ENCODE measurements at regions not wholly inside any gene's neighbourhood (a gene's known extent, or its start where the extent isn't known, plus 50 kb on each side); places are given as distances from the start of the nearest gene placed in this dataset.
"Not testable (repeated sequence)": the region's sequence is repeated elsewhere in the genome, so short reads cannot be mapped to it uniquely, and the experiment has no call there.

- DNase-seq (ENCODE audit: low read depth) = no peak
Observed at GRCh38 chr5:1983401-1983800, 100.7 kb upstream of the IRX4 start.

- not testable (repeated sequence) for DNase-seq (ENCODE audit: low read depth)
Observed at GRCh38 chr5:1982561-1982960, 99.8 kb upstream of the IRX4 start.

DNA sequence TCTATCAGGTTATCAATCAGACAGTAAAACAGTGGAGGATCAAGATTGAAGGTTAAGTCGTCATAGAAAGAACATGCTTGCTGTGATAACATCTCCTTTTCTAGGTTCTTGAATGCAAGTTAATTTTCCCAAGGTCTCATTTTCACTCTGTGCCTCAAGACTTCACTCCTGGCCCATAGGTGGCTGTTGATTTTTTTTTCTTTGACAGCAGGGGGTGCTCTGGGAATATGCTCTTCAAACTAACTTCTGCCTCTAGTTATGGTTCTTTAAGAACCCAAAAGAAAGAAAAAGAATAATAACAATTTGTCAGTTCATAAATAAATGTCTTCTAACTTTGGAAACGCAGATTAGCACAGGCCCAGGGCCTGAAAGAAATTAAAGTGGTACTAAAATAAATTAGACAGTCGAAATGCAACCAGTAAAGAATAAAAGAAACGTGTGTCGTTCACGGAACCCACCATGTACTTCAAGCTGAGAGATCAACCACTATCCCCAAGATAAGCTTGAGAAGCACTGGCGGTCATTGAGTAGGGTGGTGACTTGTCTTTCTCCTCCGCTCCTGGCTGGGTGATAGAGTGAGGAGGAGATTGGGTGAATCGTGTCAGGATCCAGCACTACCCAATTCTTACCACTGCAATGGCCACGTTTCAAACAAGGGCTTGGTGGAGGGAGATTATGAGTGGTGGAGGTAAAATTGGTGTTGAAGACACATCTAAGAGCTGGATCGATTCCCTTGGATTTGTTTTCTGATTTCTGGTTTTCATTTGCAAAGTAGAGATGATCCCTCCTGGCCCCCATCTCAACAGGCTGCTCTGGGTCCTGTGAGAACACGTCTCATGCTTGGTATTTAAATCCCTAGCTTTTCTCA lies 93.4 kb upstream of the IRX4 start:
- no peak for DNase-seq (ENCODE audit: low read depth)

GRCh38 chr5:1975406-1975715 lies 92.6 kb upstream of the IRX4 start:
- DNase-seq (ENCODE audit: low read depth) = no peak

GRCh38 chr5:1974501-1975405 lies 92.0 kb upstream of the IRX4 start:
- no peak for DNase-seq (ENCODE audit: low read depth)

DNA sequence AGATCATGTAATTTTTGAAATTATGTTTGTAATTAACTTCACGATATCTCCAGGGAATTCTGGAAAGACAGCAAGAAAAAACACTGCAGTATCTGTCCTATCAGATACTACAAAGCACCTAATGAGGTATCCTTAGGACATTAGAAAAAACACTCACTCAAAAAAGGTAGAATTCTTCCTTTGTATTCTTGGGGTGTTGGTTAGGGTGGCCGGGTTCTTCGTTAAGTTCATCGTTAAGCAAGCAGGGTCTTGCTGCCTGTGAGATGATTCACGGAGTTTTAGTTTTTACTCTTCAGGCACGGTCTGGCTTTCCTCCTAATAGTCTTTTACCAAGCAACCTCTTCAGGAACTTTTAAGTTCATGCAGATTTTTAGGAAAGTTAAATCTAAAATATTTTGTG lies 91.4 kb upstream of the IRX4 start:
- no peak for DNase-seq (ENCODE audit: low read depth)

GRCh38 chr5:1973391-1974013 lies 90.8 kb upstream of the IRX4 start:
- DNase-seq (ENCODE audit: low read depth) = no peak

DNA sequence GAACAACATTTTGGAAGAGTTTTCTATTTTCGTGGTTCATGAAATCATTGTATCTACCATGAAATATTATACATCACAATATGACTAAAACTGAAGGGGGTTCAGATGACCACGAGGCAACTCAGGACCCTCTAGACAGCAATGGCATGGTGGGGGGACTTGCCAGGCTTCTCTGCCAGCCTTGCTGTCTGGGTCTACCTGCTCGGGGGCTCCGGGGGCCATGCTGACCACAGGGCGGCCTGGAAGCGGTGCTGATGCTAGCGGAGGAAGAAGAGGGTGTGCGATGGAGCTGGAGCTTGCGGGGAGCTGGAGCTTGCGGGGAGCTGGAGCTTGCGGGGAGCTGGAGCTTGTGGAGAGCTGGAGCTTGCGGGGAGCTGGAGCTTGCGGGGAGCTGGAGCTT lies 89.2 kb upstream of the IRX4 start:
- DNase-seq (ENCODE audit: low read depth) = no peak

DNA sequence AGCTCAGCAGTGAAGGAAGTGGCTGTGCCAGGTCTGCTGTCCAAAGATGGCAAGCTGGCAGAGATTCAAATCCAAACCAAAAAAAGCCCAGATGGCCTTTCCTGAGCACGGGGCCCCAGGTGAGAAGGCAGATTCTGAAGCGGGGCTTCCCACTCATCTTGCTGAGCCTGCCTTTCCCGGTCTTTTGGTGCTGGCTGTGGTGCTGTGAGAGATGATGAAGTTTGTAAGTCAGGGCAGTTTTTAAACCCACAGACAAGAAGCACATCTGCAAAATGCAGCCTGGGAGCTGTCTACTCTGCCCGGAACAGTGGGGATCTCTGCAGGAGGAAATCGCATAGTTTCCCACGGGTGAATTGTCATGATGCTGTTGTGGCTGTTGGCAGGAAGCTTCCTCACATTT lies 85.0 kb upstream of the IRX4 start:
- no peak for DNase-seq (ENCODE audit: low read depth)

DNA sequence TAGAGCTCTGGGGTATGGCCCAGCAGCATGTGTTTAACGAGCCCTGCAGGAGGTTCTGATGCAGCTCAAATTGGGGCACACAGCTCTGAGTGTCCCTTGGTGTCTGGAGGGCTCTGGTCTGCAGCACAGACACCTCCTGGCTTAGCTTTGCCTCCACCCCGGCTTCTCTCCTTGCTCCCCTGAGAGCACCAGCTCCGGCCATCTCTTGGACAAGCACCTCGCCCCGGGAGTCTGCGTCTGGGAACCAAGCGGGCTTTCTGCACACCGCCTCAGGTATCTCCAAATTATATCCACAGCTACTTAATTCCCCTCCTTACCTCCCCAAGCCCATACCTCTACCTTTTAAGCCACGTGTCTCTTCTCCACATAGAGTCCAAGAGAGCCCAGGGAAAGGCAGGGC lies 83.7 kb upstream of the IRX4 start:
- DNase-seq (ENCODE audit: low read depth) = no peak

- no peak for DNase-seq (ENCODE audit: low read depth)
Observed at GRCh38 chr5:1965925-1966324, 83.2 kb upstream of the IRX4 start.

DNA sequence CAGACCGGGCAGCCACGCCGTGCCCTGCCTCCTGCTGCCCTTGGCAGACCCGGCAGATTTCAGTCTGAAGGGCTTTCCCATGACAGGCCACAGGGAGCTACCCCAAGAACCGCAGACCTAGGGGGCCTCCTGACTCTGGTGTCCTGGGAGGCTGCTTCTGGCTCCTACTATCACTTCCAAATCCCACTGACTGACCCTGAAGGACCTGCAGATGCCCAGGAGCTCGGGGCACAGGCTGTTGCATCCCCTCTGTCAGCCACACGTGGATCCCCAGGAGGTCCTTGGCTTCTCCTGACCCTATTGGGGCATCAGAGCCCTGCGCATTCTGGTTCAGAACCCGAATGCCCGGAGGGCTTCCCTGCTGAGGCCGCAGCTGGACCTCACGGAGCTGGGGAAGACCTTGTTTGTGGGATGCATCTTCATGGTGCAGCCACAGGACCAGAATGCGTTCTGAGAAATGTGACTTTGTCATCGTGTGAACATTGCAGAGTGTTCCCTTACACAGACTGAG lies 81.3 kb upstream of the IRX4 start:
- DNase-seq (ENCODE audit: low read depth) = no peak

- DNase-seq (ENCODE audit: low read depth) = no peak
Observed at GRCh38 chr5:1963358-1963757, 80.6 kb upstream of the IRX4 start.

- DNase-seq (ENCODE audit: low read depth) = no peak
Observed at GRCh38 chr5:1962619-1963355, 80.1 kb upstream of the IRX4 start.

DNA sequence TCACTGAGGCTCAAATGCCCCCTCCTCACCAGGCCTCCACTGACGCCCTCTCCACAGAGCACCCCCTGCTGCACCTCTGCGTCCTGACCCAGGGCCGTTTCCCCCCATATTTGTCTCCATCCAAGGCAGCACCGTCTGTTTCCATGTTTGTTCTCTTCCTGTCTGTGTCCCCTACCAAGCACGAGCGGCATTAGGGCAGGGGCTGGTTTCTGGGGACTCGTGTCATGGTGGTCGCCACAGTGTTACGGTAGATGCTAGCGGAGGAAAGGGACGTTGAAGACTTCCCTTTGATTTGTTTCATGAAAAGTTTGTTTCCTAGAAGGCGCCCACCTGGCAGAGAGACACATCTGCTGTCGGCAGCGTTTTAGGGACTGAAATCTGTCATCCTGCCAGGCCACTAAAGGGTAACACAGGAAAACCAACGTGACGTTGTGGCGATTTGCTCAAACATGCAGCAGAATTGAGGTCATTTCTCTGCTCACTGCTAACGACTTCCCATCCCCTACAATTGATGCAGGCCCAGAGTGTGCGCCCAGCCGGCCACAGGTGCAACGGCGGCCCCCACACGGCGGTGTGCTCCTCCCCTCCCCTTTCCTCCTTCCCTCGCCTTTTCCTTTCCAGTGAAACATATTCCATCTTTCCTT lies 79.3 kb upstream of the IRX4 start:
- DNase-seq (ENCODE audit: low read depth) = no peak

DNA sequence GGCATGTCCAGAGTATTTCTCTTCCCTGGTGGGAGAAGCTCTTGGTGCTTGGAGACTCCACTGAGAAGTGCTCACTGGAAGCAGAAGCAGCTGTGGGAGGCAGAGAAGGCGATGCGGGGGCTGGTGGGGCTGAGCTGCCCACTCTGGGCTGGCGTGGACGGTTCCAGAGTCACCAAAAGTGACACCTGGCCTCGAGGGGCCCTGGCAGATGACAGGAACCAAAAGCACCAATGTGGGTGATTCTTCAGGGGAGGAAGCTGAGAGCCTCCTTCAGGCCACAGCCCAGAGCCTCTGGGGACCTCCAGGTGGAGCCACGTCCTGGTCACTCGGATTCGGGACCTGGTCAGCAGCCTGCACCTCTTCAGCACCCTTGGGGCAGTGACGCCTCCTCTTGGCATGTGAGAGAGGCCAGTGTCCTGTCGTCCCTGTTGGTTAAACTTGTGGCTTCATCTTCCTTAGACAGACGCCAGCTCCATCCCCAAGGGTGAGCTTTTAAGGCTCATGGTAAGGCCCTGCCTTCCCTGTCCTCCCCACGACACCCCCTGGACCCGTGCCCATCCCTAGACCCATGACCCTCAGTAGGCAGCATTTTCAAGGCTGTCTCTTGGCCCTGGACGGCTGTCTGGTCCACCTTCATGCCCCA lies 78.7 kb upstream of the IRX4 start:
- no peak for DNase-seq (ENCODE audit: low read depth)

- no peak for DNase-seq (ENCODE audit: low read depth)
Observed at GRCh38 chr5:1960595-1961303, 78.0 kb upstream of the IRX4 start.

- no peak for DNase-seq (ENCODE audit: low read depth)
Observed at GRCh38 chr5:1959725-1960581, 77.2 kb upstream of the IRX4 start.

GRCh38 chr5:1959231-1959630 lies 76.5 kb upstream of the IRX4 start:
- DNase-seq (ENCODE audit: low read depth) = no peak
